Activated naive CD8-positive, alpha-beta T cell treated with anti-CD3 and anti-CD28 coated beads, Interleukin-2, amount 10 ng/mL, durations not matched to agents 7 days and 5 days (primary cell): ENCODE measurements at regions not wholly inside any gene's neighbourhood (a gene's known extent, or its start where the extent isn't known, plus 50 kb on each side); places are given as distances from the start of the nearest gene placed in this dataset.

Experiments
- ATAC-seq: fragments of 150-1000 bp; cut with Tn5 transposase; one replicate; pipeline ENCODE4 v1.10.0; 2021; ENCODE audit warnings: low read depth, moderate library complexity
- POLR2A ChIA-PET: fragments of 350-600 bp; sonication (Branson Sonifier 250); formaldehyde crosslinking; loops from one replicate; lab custom pipeline; 2021; ENCODE audit warnings: antibody characterized with exemption; lab: Charles Lee
- DNase-seq: peaks from one replicate; pipeline ENCODE4 v3.0.0; 2021
- H3K27ac Mint-ChIP-seq: one replicate; pipeline ENCODE4 v1.8.0; 2022; ENCODE audit warnings: mild to moderate bottlenecking, mixed read lengths
- H3K27me3 Mint-ChIP-seq: one replicate; pipeline ENCODE4 v1.8.0; 2022; ENCODE audit warnings: mild to moderate bottlenecking, moderate library complexity, mixed read lengths
- H3K36me3 Mint-ChIP-seq: one replicate; pipeline ENCODE4 v1.8.0; 2021; ENCODE audit warnings: mild to moderate bottlenecking, mixed read lengths
- H3K4me1 Mint-ChIP-seq: one replicate; pipeline ENCODE4 v1.8.0; 2021; ENCODE audit warnings: mixed read lengths
- H3K4me3 Mint-ChIP-seq: one replicate; pipeline ENCODE4 v1.8.0; 2022; ENCODE audit warnings: mild to moderate bottlenecking, moderate library complexity, mixed read lengths
- H3K9me3 Mint-ChIP-seq: one replicate; pipeline ENCODE4 v1.8.0; 2021; ENCODE audit warnings: mixed read lengths

DNA sequence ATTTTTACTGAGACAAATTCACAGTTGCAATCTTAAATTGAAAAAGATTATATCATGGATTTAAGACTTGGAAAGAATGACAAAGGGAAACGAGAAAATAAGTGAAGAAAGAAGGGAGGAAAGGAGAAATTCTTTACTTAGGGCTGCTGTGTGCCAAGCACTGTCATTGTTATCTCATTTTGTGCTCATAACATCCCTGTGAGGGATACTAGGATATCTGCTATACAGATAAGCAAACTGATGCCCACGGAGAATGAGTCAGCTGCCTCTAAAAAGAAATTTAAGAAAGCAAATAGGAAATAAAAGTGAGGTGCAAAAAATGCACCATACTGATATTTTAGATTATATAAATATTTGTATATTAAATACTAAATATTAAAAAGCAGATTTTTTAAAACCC, 183.6 kb upstream of the NR5A2 start:
- DNase-seq (no peak), ATAC-seq (no peak)
- Mint-ChIP-seq H3K27ac (no peak overlapping the region), H3K4me1 (no peaks in the 10 kb centered on the region), H3K9me3 (no peaks in the 10 kb centered on the region), H3K4me3 (no peak overlapping the region), H3K36me3 (no peaks in the 10 kb centered on the region), H3K27me3 (peaks cover 3% of the 10 kb centered on the region)
- POLR2A ChIA-PET: no interaction called here

DNA sequence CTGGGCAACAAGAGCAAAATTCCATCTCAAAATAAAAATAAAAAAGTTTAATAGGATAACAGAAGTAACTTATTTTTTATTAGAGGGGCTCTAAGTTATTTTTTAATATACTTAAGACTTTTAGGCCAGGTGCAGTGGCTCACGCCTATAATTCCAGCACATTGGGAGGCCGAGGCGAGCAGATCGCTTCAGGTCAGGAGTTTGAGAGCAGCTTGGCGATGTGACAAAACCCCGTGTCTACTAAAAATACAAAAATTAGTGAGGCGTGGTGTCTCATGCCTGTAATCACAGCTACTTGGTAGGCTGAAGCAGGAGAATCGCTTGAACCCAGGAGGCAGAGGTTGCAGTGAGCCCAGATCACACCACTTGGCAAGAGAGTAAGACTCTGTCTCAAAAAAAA, 180.5 kb upstream of the NR5A2 start:
- DNase-seq (no peak), ATAC-seq (no peak)
- H3K4me1 Mint-ChIP-seq: no peaks in the 10 kb centered on the region
- peaks cover 8% of the 10 kb centered on the region for H3K27me3 Mint-ChIP-seq
- H3K27ac Mint-ChIP-seq: no peak overlapping the region
- H3K4me3 Mint-ChIP-seq: no peak overlapping the region
- no peaks in the 10 kb centered on the region for H3K9me3 Mint-ChIP-seq
- POLR2A ChIA-PET: no interaction called here
- H3K36me3 Mint-ChIP-seq: no peaks in the 10 kb centered on the region

DNA sequence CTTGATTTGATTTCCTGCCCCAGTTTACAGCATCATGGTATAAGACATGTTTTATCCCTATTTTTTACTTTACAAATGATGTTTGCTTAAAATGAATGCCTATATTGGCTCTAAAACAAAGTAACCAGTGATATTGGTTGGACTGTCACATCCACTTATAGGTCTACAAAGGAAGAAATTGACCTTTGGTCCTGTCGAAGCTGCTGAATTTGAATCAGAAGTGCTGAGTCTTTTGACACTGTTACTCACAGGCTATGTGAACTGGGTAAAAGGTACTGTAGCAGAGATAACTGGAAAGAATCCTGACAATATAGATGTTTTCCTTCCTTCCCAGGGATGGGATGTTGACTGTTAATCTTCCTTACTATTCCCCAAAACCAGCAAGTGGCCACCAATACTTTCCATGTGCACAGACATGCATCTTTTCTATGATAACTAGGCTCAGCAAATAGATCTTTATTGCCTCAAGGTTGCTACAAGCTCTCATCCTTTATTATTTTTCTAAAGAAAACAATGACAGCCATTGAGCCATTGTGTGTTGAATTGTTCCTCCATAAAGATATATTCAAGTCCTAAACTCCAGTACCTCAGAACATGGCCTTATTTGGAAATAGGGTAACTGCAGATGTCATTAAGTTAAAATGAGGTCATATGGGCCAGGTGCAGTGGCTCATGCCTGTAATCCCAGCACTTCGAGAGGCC, 175.9 kb upstream of the NR5A2 start:
- no peak for ATAC-seq
- no peak overlapping the region for H3K4me3 Mint-ChIP-seq

DNA sequence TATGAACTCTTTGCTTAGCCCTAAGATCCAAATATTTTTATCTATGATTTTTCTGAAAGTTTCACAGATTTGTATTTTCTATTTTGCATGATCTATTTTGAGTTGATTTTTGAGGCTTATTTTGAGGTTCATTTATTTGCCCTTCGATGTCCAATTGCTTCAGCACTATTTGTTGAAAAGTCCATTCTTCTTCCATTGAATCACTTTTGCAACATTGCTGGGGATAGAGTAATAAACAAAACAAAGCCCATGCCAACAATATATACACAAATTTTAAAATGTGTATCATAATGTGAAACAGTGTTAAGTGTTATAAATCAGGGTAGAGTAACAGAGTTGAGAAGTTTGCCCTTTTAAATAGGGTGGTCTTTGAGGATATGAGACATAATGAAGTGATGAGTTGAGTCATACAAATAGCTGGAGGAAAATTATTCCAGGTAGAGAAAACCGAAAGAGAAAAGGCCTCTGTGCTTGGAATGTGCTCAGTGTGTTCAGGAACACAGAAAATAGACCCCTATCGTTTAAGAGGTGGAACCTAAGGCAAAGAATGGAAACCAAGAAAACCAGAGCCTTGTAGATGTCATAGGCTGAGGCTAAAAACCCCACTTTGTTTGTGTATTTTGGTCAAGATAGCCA, 172.7 kb upstream of the NR5A2 start:
- POLR2A ChIA-PET: no interaction called here
- Mint-ChIP-seq H3K27ac (no peak overlapping the region), H3K4me1 (peaks cover 3% of the 10 kb centered on the region), H3K9me3 (no peaks in the 10 kb centered on the region), H3K27me3 (peaks cover 19% of the 10 kb centered on the region), H3K4me3 (no peak overlapping the region), H3K36me3 (no peaks in the 10 kb centered on the region)
- DNase-seq (no peak), ATAC-seq (no peak)

More for the DNA sequence above, 175.9 kb upstream of the NR5A2 start:
- no peak for DNase-seq
- peaks cover 19% of the 10 kb centered on the region for H3K27me3 Mint-ChIP-seq
- no peak overlapping the region for H3K27ac Mint-ChIP-seq
- no peaks in the 10 kb centered on the region for H3K36me3 Mint-ChIP-seq
- H3K9me3 Mint-ChIP-seq: no peaks in the 10 kb centered on the region
- no peaks in the 10 kb centered on the region for H3K4me1 Mint-ChIP-seq
- POLR2A ChIA-PET: no interaction called here

DNA sequence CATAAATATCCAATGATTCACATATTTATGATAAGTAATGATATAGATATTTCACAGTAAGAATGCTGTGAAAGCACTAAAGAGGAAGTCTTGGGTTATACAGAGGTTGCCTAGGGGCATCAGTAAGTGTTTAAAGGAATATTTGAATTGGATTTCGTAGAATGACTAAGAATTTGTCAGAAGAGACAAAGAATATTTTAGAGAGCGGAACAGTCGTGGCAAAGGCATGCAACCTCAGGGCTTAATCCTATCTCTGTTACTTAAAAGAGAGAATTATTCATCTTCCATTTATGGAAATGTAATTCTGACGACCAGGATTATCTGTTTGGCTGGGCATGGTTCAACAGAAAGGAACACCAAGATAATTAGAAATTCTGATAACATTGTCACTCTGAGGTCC, 171.9 kb upstream of the NR5A2 start:
- no peak for DNase-seq
- POLR2A ChIA-PET: no interaction called here
- H3K27me3 Mint-ChIP-seq: peaks cover 19% of the 10 kb centered on the region
- H3K9me3 Mint-ChIP-seq: no peaks in the 10 kb centered on the region
- no peak overlapping the region for H3K4me3 Mint-ChIP-seq
- ATAC-seq: no peak
- peaks cover 3% of the 10 kb centered on the region for H3K4me1 Mint-ChIP-seq
- H3K27ac Mint-ChIP-seq: no peak overlapping the region
- H3K36me3 Mint-ChIP-seq: no peaks in the 10 kb centered on the region

DNA sequence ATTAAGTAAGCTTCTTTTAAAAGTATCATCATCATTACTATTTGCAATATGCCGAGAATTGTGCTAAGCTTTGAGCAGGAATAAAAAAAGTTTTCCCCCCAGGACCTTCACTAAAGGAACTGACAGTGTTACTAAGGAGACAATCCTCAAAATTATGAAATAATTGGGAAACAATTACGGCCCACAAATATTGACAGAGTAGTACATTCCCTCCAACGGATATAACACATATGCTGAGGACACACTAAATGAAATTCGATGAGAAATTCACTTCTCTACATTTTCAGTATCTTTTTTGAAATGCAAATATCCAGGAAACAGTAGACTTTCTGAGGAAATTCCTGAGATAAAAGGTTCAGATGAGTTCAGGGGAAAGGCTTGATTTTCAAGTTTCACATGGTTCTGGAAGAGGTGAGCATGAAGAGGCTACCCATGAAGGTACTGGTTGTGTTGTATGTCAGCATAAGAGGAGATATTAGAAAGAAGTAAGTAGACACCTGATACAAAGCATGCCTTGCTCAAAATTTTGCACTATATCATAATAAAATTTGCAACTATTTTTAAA, 171.2 kb upstream of the NR5A2 start:
- DNase-seq (no peak), ATAC-seq (no peak)
- POLR2A ChIA-PET: no interaction called here
- H3K36me3 Mint-ChIP-seq: no peaks in the 10 kb centered on the region
- no peak overlapping the region for H3K4me3 Mint-ChIP-seq
- no peaks in the 10 kb centered on the region for H3K9me3 Mint-ChIP-seq
- H3K27ac Mint-ChIP-seq: no peak overlapping the region
- H3K27me3 Mint-ChIP-seq: peaks cover 14% of the 10 kb centered on the region
- peaks cover 3% of the 10 kb centered on the region for H3K4me1 Mint-ChIP-seq

DNA sequence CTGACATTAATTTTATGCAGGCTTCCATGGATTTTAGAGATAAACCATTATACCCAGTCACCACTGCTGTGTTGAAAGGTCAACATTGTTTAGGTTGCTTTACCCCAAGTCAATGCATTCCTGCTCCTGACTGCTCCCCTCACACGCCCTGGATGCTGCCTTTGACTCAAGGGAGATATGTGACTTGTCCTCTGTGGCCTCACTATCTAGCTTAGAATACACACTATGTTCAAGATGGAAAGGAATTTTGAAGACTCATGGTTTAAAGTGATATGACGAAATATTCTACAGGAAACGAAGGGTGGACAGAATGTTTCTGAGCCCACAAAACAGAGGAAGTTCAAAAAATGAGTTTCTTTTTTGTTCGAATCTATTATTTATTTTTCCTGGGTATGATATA, 170.4 kb upstream of the NR5A2 start:
- POLR2A ChIA-PET: no interaction called here
- DNase-seq (no peak), ATAC-seq (no peak)
- Mint-ChIP-seq H3K9me3 (no peaks in the 10 kb centered on the region), H3K27me3 (peaks cover 14% of the 10 kb centered on the region), H3K36me3 (no peaks in the 10 kb centered on the region), H3K27ac (no peak overlapping the region), H3K4me1 (peaks cover 3% of the 10 kb centered on the region), H3K4me3 (no peak overlapping the region)

DNA sequence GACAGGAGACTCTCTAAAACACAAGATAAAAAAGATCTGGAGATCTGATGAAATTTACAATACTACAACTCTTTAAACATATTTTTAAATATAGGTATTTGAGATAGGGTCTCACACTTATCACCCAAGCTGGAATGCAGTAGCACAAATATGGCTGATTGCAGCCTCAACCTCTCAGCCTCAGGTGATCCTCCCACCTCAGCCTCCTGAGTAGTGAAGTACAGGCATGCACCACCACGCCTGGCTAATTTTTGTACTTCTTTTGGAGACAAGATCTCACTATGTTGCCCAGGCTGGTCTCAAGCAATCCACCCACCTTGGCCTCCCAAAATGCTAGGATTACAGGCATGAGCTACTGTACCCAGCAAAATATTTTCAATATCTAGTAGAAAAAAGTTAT, 170.0 kb upstream of the NR5A2 start:
- no peak overlapping the region for H3K4me3 Mint-ChIP-seq
- no peak for DNase-seq
- no peak for ATAC-seq
- no peak overlapping the region for H3K27ac Mint-ChIP-seq
- POLR2A ChIA-PET: no interaction called here
- no peaks in the 10 kb centered on the region for H3K36me3 Mint-ChIP-seq
- peaks cover 12% of the 10 kb centered on the region for H3K27me3 Mint-ChIP-seq
- H3K9me3 Mint-ChIP-seq: no peaks in the 10 kb centered on the region
- H3K4me1 Mint-ChIP-seq: peaks cover 3% of the 10 kb centered on the region

DNA sequence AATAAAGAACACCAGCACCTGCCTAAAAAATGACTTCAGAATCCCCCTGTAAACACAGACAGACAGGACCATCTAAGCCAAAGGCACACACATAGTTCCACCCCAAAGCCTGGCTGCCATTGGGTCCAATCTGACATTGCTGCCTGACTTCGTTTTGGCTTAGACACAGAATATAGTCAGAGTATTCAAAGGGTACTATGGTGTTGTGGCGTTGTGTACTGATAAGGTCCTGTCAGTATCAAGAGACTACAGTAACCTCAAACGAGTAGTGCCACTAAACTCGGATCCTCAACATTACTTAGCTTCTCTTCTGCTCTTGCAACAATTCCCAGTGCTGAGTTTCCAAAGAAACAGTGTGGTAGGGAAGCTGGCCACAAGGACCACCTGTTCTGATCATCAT, 169.3 kb upstream of the NR5A2 start:
- Mint-ChIP-seq H3K27me3 (peaks cover 12% of the 10 kb centered on the region), H3K9me3 (no peaks in the 10 kb centered on the region), H3K4me3 (no peak overlapping the region), H3K36me3 (no peaks in the 10 kb centered on the region), H3K4me1 (peaks cover 3% of the 10 kb centered on the region), H3K27ac (no peak overlapping the region)
- POLR2A ChIA-PET: no interaction called here
- DNase-seq (no peak), ATAC-seq (no peak)

DNA sequence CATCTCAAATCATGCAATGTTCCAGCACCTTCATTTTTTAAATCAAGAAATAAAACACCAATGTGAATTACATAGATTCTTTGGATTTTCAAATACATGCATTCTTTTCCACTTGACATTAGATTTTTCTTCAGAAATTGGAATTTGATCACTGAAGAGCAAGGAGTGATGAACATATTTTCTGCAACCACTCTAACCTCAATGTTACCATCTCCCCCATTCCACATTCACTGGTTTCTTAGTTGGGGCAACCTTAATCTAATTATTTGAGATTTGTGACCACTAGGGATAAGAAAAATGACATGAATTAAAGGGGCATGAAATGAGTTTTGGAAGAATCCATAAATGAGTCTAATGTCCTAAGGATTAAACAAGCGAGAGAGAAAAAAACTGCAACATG, 168.7 kb upstream of the NR5A2 start:
- no peaks in the 10 kb centered on the region for H3K36me3 Mint-ChIP-seq
- POLR2A ChIA-PET: no interaction called here
- no peak for DNase-seq
- ATAC-seq: no peak
- H3K27me3 Mint-ChIP-seq: peaks cover 12% of the 10 kb centered on the region
- H3K4me3 Mint-ChIP-seq: no peak overlapping the region
- no peak overlapping the region for H3K27ac Mint-ChIP-seq
- H3K4me1 Mint-ChIP-seq: peaks cover 3% of the 10 kb centered on the region
- no peaks in the 10 kb centered on the region for H3K9me3 Mint-ChIP-seq

DNA sequence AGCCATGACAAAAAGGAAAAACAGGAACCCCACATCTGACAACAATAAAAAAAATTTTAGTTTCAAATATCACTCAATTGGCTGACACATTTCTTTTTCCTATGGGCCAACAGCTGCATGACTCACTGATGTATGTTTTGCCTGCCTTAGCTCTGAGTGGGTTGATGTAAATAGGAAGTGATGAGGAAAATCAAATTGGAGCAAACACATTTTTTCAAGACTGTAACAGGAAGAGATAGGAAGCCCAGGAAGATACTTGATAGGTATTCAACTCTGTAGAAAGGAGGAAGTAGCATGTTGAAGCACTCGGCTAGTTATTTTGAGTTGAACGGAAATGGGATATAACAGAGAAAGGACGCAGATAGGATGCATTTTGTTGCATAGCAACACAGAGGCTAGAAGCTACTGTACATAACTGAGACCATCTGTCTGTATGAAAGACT, 168.0 kb upstream of the NR5A2 start:
- no peak overlapping the region for H3K27ac Mint-ChIP-seq
- peaks cover 6% of the 10 kb centered on the region for H3K27me3 Mint-ChIP-seq
- DNase-seq: no peak
- H3K9me3 Mint-ChIP-seq: no peaks in the 10 kb centered on the region
- no peaks in the 10 kb centered on the region for H3K36me3 Mint-ChIP-seq
- no peak overlapping the region for H3K4me3 Mint-ChIP-seq
- ATAC-seq: no peak
- peaks cover 3% of the 10 kb centered on the region for H3K4me1 Mint-ChIP-seq
- POLR2A ChIA-PET: no interaction called here

DNA sequence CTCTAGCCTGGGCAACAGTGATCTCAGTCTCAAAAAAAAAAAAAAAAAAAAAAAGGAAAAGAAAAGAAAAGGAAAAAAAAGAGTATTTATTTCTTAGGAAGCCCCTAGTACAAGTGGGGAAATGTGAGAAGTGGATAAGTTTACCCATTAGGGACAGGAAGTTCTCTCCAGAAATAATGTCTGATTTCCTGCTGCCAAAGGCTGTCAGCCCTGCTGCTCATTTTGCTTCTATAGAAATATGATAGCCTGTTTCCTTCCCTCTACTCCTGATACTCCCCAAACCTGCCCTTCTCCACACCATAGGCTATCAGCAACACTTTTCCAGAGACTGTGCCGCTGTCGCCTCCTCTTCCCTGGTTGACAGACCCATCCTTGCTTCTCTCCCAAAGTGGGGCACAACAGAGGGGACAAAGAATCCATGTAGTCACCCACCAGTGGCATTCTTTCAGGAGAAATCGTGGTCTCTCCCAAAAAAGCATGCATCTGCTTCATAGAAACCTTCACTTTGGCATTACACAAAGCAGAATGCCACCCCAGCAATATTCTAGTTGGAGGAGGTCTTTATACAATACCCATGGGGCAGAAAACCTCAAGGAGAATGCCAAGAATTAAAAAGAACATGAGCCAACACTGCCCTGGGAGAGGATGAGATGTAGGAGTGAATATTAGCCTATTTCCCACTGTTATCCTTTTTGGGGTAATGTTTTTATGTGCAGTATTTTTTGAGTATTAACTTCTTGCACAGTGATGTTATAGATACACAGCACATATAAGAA, 166.3 kb upstream of the NR5A2 start:
- Mint-ChIP-seq H3K36me3 (no peaks in the 10 kb centered on the region), H3K27me3 (peaks cover 4% of the 10 kb centered on the region), H3K4me3 (no peak overlapping the region), H3K4me1 (peaks cover 3% of the 10 kb centered on the region), H3K9me3 (no peaks in the 10 kb centered on the region), H3K27ac (no peak overlapping the region)
- POLR2A ChIA-PET: no interaction called here
- no peak for DNase-seq
- no peak for ATAC-seq

DNA sequence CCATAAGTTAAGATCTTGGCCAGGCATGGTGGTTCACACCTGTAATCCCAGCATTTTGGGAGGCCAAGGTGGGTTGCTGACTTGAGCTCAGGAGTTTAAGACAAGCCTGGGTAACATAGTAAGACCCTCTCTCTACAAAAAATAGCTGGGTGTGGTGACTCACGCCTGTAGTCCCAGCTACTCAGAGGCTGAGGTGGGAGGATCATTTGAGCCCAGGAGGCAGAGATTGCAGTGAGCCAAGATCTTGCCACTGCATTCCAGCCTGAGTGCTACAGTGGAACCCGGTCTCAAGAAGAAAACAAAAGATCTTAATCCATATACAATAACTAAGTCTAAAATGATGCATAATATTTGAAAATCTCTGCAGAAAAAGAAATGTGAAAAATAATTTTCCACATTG, 165.5 kb upstream of the NR5A2 start:
- H3K36me3 Mint-ChIP-seq: no peaks in the 10 kb centered on the region
- H3K27ac Mint-ChIP-seq: no peak overlapping the region
- DNase-seq (no peak), ATAC-seq (no peak)
- H3K4me1 Mint-ChIP-seq: peaks cover 5% of the 10 kb centered on the region
- H3K27me3 Mint-ChIP-seq: peaks cover 4% of the 10 kb centered on the region
- no peak overlapping the region for H3K4me3 Mint-ChIP-seq
- H3K9me3 Mint-ChIP-seq: no peaks in the 10 kb centered on the region
- POLR2A ChIA-PET: no interaction called here
